IMR-90 (cell line): ENCODE measurements at regions not wholly inside any gene's neighbourhood (a gene's known extent, or its start where the extent isn't known, plus 50 kb on each side); places are given as distances from the start of the nearest gene placed in this dataset.

Experiments used
- BHLHE40 ChIP-seq: fragments of 150-350 bp; IDR thresholded peaks from 2 replicates; pipeline ENCODE4 v1.6.1; 2016; ENCODE audit warnings: mild to moderate bottlenecking, low read depth, low read length
- CEBPB ChIP-seq: IDR thresholded peaks from 2 replicates; pipeline ENCODE4 v1.6.1; 2012; ENCODE audit warnings: low read depth, low read length, improper control_type of control experiment
- MAFK ChIP-seq: IDR thresholded peaks from 2 replicates; pipeline ENCODE4 v1.6.1; 2012; ENCODE audit warnings: low read depth, low read length, improper control_type of control experiment
- MAZ ChIP-seq: IDR thresholded peaks from 2 replicates; pipeline ENCODE4 v1.6.1; 2012; ENCODE audit warnings: low read depth, mild to moderate bottlenecking, low read length, improper control_type of control experiment, moderate library complexity, borderline replicate concordance
- MXI1 ChIP-seq: IDR thresholded peaks from 2 replicates; pipeline ENCODE4 v1.6.1; 2012; ENCODE audit warnings: low read depth, mild to moderate bottlenecking, low read length, moderate library complexity, borderline replicate concordance
- POLR2A ChIP-seq: IDR thresholded peaks from 2 replicates; pipeline ENCODE4 v1.6.1; 2012; ENCODE audit warnings: mild to moderate bottlenecking, low read depth, low read length
- RAD21 ChIP-seq: IDR thresholded peaks from 2 replicates; pipeline ENCODE4 v1.6.1; 2012; ENCODE audit warnings: low read length, improper control_type of control experiment
- RCOR1 ChIP-seq: IDR thresholded peaks from 2 replicates; pipeline ENCODE4 v1.6.1; 2012; ENCODE audit warnings: mild to moderate bottlenecking, low read length, improper control_type of control experiment; ENCODE audit not compliant: insufficient replicate concordance
- RFX5 ChIP-seq: IDR thresholded peaks from 2 replicates; pipeline ENCODE4 v1.8.0; 2012; ENCODE audit warnings: low read depth, mild to moderate bottlenecking, low read length, moderate library complexity
- SMC3 ChIP-seq: fragments of 150-350 bp; IDR thresholded peaks from 2 replicates; pipeline ENCODE4 v1.6.1; 2016; ENCODE audit warnings: low read depth, mild to moderate bottlenecking, antibody characterized with exemption, low read length, moderate library complexity
- TF ChIP-seq, protein P1 (sequence below): fragments of 150-350 bp; IDR thresholded peaks from 2 replicates; pipeline ENCODE4 v1.6.1; 2016; ENCODE audit warnings: low read depth, mild to moderate bottlenecking, low read length, moderate library complexity, borderline replicate concordance
- TF ChIP-seq, protein P2 (sequence below): fragments of 150-350 bp; IDR thresholded peaks from 2 replicates; pipeline ENCODE4 v1.6.1; 2017; ENCODE audit warnings: mild to moderate bottlenecking, antibody characterized with exemption, low read length, low read depth
- TF ChIP-seq, protein P3 (sequence below): conservative IDR thresholded peaks from 2 replicates; pipeline ENCODE4 v1.5.1; 2012; ENCODE audit warnings: mild to moderate bottlenecking, low read depth, low read length, improper control_type of control experiment

DNA sequence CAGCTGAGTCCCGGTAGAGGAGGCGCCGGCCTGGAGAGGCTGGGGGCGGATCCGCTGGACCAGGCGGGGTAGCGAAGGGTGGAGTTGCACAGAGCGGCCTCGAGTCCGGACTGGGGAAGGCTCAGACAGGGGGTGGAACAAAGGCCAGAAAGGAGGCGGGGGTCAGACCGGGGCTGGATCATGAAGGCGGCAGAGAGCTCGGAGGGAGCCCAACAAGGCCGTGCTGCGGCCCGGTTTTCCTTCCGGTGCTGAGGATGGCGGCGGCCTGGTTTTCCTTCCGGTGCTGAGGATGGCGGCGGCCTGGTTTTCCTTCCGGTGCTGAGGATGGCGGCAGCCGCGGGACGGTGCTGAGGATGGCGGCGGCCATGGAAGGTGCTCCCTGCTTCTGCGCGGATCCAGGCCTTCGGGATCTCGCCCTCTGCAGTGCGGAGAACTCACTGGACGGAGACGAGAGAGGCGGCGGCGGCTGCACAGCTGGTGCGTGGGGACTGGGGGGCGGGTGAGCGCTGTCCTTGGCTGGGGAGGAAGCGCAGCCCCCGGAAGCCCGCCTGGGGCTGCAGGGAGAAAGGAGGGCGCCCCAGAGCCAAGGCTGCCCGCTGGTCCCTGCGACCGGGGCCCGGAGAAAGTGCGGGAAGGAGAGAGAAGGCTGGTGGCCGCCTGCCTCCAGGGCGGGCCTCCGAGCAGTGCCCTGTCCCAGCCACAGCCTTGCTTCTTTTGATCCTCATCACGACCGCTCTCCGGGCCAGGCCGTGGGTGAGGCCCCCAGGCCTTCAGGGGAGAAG, 350.4 kb upstream of the B3GAT1 start:
- TF ChIP-seq, protein P1, sequence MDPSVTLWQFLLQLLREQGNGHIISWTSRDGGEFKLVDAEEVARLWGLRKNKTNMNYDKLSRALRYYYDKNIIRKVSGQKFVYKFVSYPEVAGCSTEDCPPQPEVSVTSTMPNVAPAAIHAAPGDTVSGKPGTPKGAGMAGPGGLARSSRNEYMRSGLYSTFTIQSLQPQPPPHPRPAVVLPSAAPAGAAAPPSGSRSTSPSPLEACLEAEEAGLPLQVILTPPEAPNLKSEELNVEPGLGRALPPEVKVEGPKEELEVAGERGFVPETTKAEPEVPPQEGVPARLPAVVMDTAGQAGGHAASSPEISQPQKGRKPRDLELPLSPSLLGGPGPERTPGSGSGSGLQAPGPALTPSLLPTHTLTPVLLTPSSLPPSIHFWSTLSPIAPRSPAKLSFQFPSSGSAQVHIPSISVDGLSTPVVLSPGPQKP = no peak
- no peak for TF ChIP-seq MXI1
- TF ChIP-seq, protein P2, sequence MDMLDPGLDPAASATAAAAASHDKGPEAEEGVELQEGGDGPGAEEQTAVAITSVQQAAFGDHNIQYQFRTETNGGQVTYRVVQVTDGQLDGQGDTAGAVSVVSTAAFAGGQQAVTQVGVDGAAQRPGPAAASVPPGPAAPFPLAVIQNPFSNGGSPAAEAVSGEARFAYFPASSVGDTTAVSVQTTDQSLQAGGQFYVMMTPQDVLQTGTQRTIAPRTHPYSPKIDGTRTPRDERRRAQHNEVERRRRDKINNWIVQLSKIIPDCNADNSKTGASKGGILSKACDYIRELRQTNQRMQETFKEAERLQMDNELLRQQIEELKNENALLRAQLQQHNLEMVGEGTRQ = no peak
- TF ChIP-seq, protein P3, sequence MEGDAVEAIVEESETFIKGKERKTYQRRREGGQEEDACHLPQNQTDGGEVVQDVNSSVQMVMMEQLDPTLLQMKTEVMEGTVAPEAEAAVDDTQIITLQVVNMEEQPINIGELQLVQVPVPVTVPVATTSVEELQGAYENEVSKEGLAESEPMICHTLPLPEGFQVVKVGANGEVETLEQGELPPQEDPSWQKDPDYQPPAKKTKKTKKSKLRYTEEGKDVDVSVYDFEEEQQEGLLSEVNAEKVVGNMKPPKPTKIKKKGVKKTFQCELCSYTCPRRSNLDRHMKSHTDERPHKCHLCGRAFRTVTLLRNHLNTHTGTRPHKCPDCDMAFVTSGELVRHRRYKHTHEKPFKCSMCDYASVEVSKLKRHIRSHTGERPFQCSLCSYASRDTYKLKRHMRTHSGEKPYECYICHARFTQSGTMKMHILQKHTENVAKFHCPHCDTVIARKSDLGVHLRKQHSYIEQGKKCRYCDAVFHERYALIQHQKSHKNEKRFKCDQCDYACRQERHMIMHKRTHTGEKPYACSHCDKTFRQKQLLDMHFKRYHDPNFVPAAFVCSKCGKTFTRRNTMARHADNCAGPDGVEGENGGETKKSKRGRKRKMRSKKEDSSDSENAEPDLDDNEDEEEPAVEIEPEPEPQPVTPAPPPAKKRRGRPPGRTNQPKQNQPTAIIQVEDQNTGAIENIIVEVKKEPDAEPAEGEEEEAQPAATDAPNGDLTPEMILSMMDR = no peak
- TF ChIP-seq POLR2A = no peak
- no peak for TF ChIP-seq RAD21
- no peak for TF ChIP-seq MAZ
- TF ChIP-seq MAFK = no peak
- no peak for TF ChIP-seq RFX5
- no peak for TF ChIP-seq SMC3
- TF ChIP-seq CEBPB = no peak
- no peak for TF ChIP-seq RCOR1
- no peak for TF ChIP-seq BHLHE40
